CD4-positive, alpha-beta T cell (primary cell): ENCODE measurements at regions not wholly inside any gene's neighbourhood (a gene's known extent, or its start where the extent isn't known, plus 50 kb on each side); places are given as distances from the start of the nearest gene placed in this dataset.

Source experiments
- ATAC-seq: fragments of 200-7000 bp; cut with Tn5 transposase; one replicate; pipeline ENCODE4 v1.10.0; 2022; ENCODE audit warnings: mild to moderate bottlenecking; ENCODE audit not compliant: poor library complexity
- CTCF ChIA-PET: fragments of 350-600 bp; sonication (Branson Sonifier 250); formaldehyde crosslinking; loops from one replicate; lab custom pipeline; 2021; ENCODE audit warnings: antibody characterized with exemption, inconsistent platforms; lab: Charles Lee
- POLR2A ChIA-PET: fragments of 350-600 bp; sonication (Branson Sonifier 250); formaldehyde crosslinking; loops from one replicate; lab custom pipeline; 2021; ENCODE audit warnings: antibody characterized with exemption, inconsistent platforms; lab: Charles Lee
- DNase-seq, 14 experiments: peaks; one replicate each; pipeline ENCODE4 v3.0.0-alpha.2; 2013 to 2020; ENCODE audit warnings: mixed read lengths in 2 of 14
- H3K27ac ChIP-seq, 2 donors: one replicate each; pipeline versions ENCODE4 v1.5.1 to v1.7.0; 2013; ENCODE audit warnings: low read length in 2 of 2, low read depth in 1 of 2, mild to moderate bottlenecking in 1 of 2
- H3K27me3 ChIP-seq, 2 experiments: 1 replicate in 1 of 2; 2 replicates in 1 of 2; pipeline versions ENCODE4 v1.6.1 to v1.7.0; 2013; ENCODE audit warnings: low read length in 2 of 2, control low read depth in 1 of 2, mild to moderate bottlenecking in 1 of 2, moderate library complexity in 1 of 2; ENCODE audit not compliant: insufficient read depth in 2 of 2, control insufficient read depth in 1 of 2
- H3K36me3 ChIP-seq: one replicate; pipeline ENCODE4 v1.6.1; 2013; ENCODE audit warnings: low read length, control low read depth; ENCODE audit not compliant: insufficient read depth
- H3K4me1 ChIP-seq: one replicate; pipeline ENCODE4 v1.6.1; 2013; ENCODE audit warnings: low read length, control low read depth; ENCODE audit not compliant: insufficient read depth
- H3K4me3 ChIP-seq: one replicate; pipeline ENCODE4 v1.5.1; 2013; ENCODE audit warnings: mild to moderate bottlenecking, low read length, moderate library complexity
- H3K9me3 ChIP-seq, 2 experiments: 1 replicate in 1 of 2; 2 replicates in 1 of 2; pipeline versions ENCODE4 v1.6.1 to v1.7.0; 2013; ENCODE audit warnings: low read length in 2 of 2, mild to moderate bottlenecking in 2 of 2, control low read depth in 1 of 2, moderate library complexity in 1 of 2; ENCODE audit not compliant: control insufficient read depth in 1 of 2, insufficient read depth in 1 of 2
- H3K27ac Mint-ChIP-seq: one replicate; pipeline ENCODE4 v1.8.0; 2020; ENCODE audit warnings: mixed read lengths
- H3K27me3 Mint-ChIP-seq: one replicate; pipeline ENCODE4 v1.8.0; 2021; ENCODE audit warnings: mixed read lengths
- H3K36me3 Mint-ChIP-seq: one replicate; pipeline ENCODE4 v1.8.0; 2021; ENCODE audit warnings: low read depth, mixed read lengths
- H3K4me1 Mint-ChIP-seq: one replicate; pipeline ENCODE4 v1.8.0; 2021; ENCODE audit warnings: low read depth, mixed read lengths
- H3K4me3 Mint-ChIP-seq: one replicate; pipeline ENCODE4 v1.8.0; 2020; ENCODE audit warnings: mild to moderate bottlenecking, mixed read lengths
- H3K9me3 Mint-ChIP-seq: one replicate; pipeline ENCODE4 v1.8.0; 2020; ENCODE audit warnings: mixed read lengths
- CTCF ChIP-seq: fragments of 200-600 bp; IDR thresholded peaks from one replicate; pipeline ENCODE4 v1.8.0; 2022; ENCODE audit warnings: antibody characterized with exemption, mild to moderate bottlenecking
- intact Hi-C, 2 experiments: fragments of 100-400 bp; cut with DNase I in 1 of 2; cut with micrococcal nuclease in 1 of 2; formaldehyde crosslinking; loops; one replicate each; pipeline versions ENCODE4 v1.15.1 to v1.9.0; 2023 to 2025; cut with DNase I, micrococcal nuclease

DNA sequence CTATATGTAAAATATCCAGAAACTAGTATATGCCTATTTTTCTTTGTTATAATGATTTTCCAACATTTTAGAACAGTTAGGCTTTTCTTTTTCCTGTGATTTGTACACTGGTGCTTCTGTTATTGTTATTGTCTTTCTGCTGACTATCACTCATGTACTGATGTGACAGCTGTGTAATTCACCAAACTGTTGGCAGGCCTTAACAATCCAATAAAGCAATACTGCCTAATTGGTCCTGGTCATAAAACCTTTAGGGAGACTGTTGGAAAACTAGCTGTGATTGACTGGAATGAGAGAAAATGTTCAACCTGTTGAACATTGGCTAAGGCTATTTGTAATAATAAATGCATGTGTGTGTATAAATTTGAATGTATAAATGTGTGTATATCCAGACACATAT is 956.6 kb downstream of the REEP3 start:
- ChIA-PET POLR2A (no interaction called here), CTCF (no interaction called here)
- H3K9me3 ChIP-seq: no peaks in the 10 kb centered on the region
- peaks cover 6% of the 10 kb centered on the region for H3K9me3 Mint-ChIP-seq
- no peaks in the 10 kb centered on the region for H3K27me3 Mint-ChIP-seq
- intact Hi-C loops: no loop called here
- no peak overlapping the region for H3K4me3 ChIP-seq
- no peaks in the 10 kb centered on the region for H3K4me1 Mint-ChIP-seq
- no peaks in the 10 kb centered on the region for H3K4me1 ChIP-seq
- DNase-seq: no peak
- no peaks in the 10 kb centered on the region for H3K36me3 ChIP-seq
- H3K27me3 ChIP-seq: no peaks in the 10 kb centered on the region
- no peak for TF ChIP-seq CTCF
- H3K4me3 Mint-ChIP-seq: no peak overlapping the region
- no peak overlapping the region for H3K27ac ChIP-seq
- no peak for ATAC-seq
- H3K27ac Mint-ChIP-seq: no peak overlapping the region
- H3K36me3 Mint-ChIP-seq: no peaks in the 10 kb centered on the region

GRCh38 chr10:64484811-64485330 is 963.7 kb downstream of the REEP3 start:
- Histone ChIP-seq H3K27ac (no peak overlapping the region), H3K27me3 (no peaks in the 10 kb centered on the region), H3K9me3 (peaks cover 0 to 12% of the 10 kb centered on the region in 2 experiments), H3K36me3 (no peaks in the 10 kb centered on the region), H3K4me3 (no peak overlapping the region), H3K4me1 (no peaks in the 10 kb centered on the region)
- Mint-ChIP-seq H3K4me1 (no peaks in the 10 kb centered on the region), H3K27me3 (no peaks in the 10 kb centered on the region), H3K4me3 (no peak overlapping the region), H3K36me3 (no peaks in the 10 kb centered on the region), H3K9me3 (peaks cover 5% of the 10 kb centered on the region), H3K27ac (no peak overlapping the region)
- POLR2A ChIA-PET: no interaction called here
- CTCF ChIA-PET: no interaction called here
- intact Hi-C loops: no loop called here
- DNase-seq: no peak
- no peak for ATAC-seq
- TF ChIP-seq CTCF: no peak

GRCh38 chr10:64486149-64486548 is 964.9 kb downstream of the REEP3 start:
- Histone ChIP-seq H3K4me3 (no peak overlapping the region), H3K9me3 (peaks cover 0 to 12% of the 10 kb centered on the region in 2 experiments), H3K4me1 (no peaks in the 10 kb centered on the region), H3K27ac (no peak overlapping the region), H3K36me3 (no peaks in the 10 kb centered on the region), H3K27me3 (no peaks in the 10 kb centered on the region)
- Mint-ChIP-seq H3K27ac (no peak overlapping the region), H3K4me3 (no peak overlapping the region), H3K4me1 (no peaks in the 10 kb centered on the region), H3K27me3 (no peaks in the 10 kb centered on the region), H3K36me3 (no peaks in the 10 kb centered on the region), H3K9me3 (peaks cover 3% of the 10 kb centered on the region)
- CTCF ChIA-PET: no interaction called here
- intact Hi-C loops: no loop called here
- no peak for DNase-seq
- ATAC-seq: no peak
- TF ChIP-seq CTCF: no peak
- POLR2A ChIA-PET: no interaction called here
